Effector memory CD4-positive, alpha-beta T cell (primary cell): ENCODE measurements at regions not wholly inside any gene's neighbourhood (a gene's known extent, or its start where the extent isn't known, plus 50 kb on each side); places are given as distances from the start of the nearest gene placed in this dataset.
"Not testable (repeated sequence)": the region's sequence is repeated elsewhere in the genome, so short reads cannot be mapped to it uniquely, and the experiment has no call there.

Experiments
- DNase-seq, 3 donors: peaks; one replicate each; pipeline ENCODE4 v3.0.0-alpha.2; 2020
- H3K27ac ChIP-seq: 2 replicates; pipeline ENCODE4 v1.7.0; 2013; ENCODE audit warnings: mild to moderate bottlenecking, low read length, moderate library complexity; ENCODE audit not compliant: insufficient read depth, poor library complexity, severe bottlenecking
- H3K27me3 ChIP-seq: replicated peaks from 2 replicates; pipeline ENCODE4 v1.7.0; 2013; ENCODE audit warnings: mild to moderate bottlenecking, low read length; ENCODE audit not compliant: insufficient read depth, control insufficient read depth, poor library complexity, severe bottlenecking
- H3K36me3 ChIP-seq: 2 replicates; pipeline ENCODE4 v1.7.0; 2013; ENCODE audit warnings: mild to moderate bottlenecking, low read length, moderate library complexity; ENCODE audit not compliant: control insufficient read depth, insufficient read depth
- H3K4me1 ChIP-seq: 2 replicates; pipeline ENCODE4 v1.7.0; 2013; ENCODE audit warnings: low read length, mild to moderate bottlenecking; ENCODE audit not compliant: control insufficient read depth, insufficient read depth, poor library complexity, severe bottlenecking
- H3K4me3 ChIP-seq: 2 replicates; pipeline ENCODE4 v1.7.0; 2013; ENCODE audit warnings: low read length, low read depth, mild to moderate bottlenecking; ENCODE audit not compliant: insufficient read depth, poor library complexity, severe bottlenecking
- H3K9me3 ChIP-seq: 2 replicates; pipeline ENCODE4 v1.7.0; 2013; ENCODE audit warnings: mild to moderate bottlenecking, low read length, moderate library complexity; ENCODE audit not compliant: control insufficient read depth

DNA sequence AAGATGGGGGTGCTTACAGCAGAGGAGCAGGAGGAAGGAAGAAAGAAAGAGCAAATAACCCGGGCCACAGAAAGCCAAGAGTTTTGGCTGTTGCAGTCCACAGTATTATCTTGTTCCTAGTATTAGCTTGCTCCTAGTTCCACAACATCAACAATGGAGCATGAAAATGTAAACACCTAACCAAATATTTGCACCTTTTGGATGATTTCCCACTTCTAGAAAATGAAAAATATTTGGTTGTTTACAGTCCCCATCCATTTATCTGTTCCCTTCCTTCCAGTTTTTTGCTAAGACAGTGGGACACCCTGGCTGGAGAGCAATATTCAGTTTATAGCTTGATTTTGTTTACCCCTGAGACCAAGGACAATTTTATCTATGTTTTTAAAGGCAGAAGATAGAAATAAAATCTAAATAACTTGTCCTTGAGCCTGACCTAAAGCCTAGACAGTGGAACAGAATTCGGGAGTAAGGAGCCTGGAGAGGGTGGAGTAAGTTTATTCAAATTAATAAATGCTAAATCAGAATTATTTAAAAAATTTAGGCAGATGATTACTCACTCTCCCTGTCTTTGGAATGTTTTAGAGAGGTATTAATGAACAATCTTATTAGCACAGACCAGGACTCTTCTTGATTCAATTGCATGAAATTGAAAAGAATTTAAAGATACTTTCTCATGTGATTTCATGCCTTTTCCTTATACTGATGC, 51.6 kb downstream of the RESF1 start:
- no peak for DNase-seq
- Histone ChIP-seq H3K9me3 (no peaks in the 10 kb centered on the region), H3K4me1 (no peaks in the 10 kb centered on the region), H3K27me3 (no peaks in the 10 kb centered on the region), H3K36me3 (peaks cover 2% of the 10 kb centered on the region), H3K4me3 (no peak overlapping the region), H3K27ac (no peak overlapping the region)

GRCh38 chr12:32012249-32012785, 53.1 kb downstream of the RESF1 start:
- Histone ChIP-seq H3K27ac (no peak overlapping the region), H3K36me3 (peaks cover 1% of the 10 kb centered on the region), H3K9me3 (no peaks in the 10 kb centered on the region), H3K4me3 (no peak overlapping the region), H3K27me3 (no peaks in the 10 kb centered on the region), H3K4me1 (no peaks in the 10 kb centered on the region)
- no peak for DNase-seq

GRCh38 chr12:32015036-32015435, 55.8 kb downstream of the RESF1 start:
- H3K4me3 ChIP-seq, result no peak overlapping the region
- no peaks in the 10 kb centered on the region for H3K36me3 ChIP-seq
- H3K4me1 ChIP-seq, result no peaks in the 10 kb centered on the region
- DNase-seq, result no peak
- no peak overlapping the region for H3K27ac ChIP-seq
- no peaks in the 10 kb centered on the region for H3K9me3 ChIP-seq
- H3K27me3 ChIP-seq, result no peaks in the 10 kb centered on the region

GRCh38 chr12:32016680-32017482, 57.7 kb downstream of the RESF1 start:
- Histone ChIP-seq H3K36me3 (no peaks in the 10 kb centered on the region), H3K27me3 (no peaks in the 10 kb centered on the region)

GRCh38 chr12:32021346-32021773, 62.1 kb downstream of the RESF1 start:
- Histone ChIP-seq H3K4me1 (peaks cover 3% of the 10 kb centered on the region), H3K27ac (no peak overlapping the region)

More at GRCh38 chr12:32016680-32017482, 57.7 kb downstream of the RESF1 start:
- H3K9me3 ChIP-seq, result no peaks in the 10 kb centered on the region
- H3K4me3 ChIP-seq, result no peak overlapping the region
- no peaks in the 10 kb centered on the region for H3K4me1 ChIP-seq
- H3K27ac ChIP-seq, result no peak overlapping the region
- DNase-seq, result no peak

DNA sequence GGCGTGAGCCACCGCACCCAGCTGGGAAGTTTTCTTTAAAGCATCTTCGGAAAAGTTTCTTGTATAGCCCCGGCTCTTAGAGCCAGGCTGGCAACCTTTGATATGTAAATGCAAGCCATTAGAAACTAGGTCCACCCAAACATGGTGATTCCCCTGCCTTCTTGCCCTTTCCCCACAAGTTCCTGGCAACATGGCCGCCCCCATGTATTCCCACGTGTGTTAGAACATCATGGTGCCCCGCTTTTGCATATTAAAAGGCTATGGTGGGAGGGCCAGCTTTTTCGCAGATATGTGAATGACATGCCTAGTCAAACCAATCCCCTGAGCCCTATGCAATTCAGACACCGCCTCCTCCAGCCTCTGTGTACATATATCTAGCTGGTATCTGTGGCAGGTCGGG, 63.2 kb downstream of the RESF1 start:
- not testable (repeated sequence) for H3K4me1 ChIP-seq, H3K36me3 ChIP-seq, DNase-seq

More at GRCh38 chr12:32021346-32021773, 62.1 kb downstream of the RESF1 start:
- no peak overlapping the region for H3K4me3 ChIP-seq
- H3K9me3 ChIP-seq, result no peaks in the 10 kb centered on the region
- no peak for DNase-seq
- no peaks in the 10 kb centered on the region for H3K36me3 ChIP-seq
- H3K27me3 ChIP-seq, result no peaks in the 10 kb centered on the region

GRCh38 chr12:32023861-32024260, 64.6 kb downstream of the RESF1 start:
- H3K27me3 ChIP-seq, H3K27ac ChIP-seq, H3K4me1 ChIP-seq, H3K36me3 ChIP-seq, DNase-seq, H3K9me3 ChIP-seq, H3K4me3 ChIP-seq: not testable (repeated sequence)

More for the DNA sequence above, 63.2 kb downstream of the RESF1 start:
- not testable (repeated sequence) for H3K27ac ChIP-seq, H3K27me3 ChIP-seq, H3K4me3 ChIP-seq, H3K9me3 ChIP-seq

DNA sequence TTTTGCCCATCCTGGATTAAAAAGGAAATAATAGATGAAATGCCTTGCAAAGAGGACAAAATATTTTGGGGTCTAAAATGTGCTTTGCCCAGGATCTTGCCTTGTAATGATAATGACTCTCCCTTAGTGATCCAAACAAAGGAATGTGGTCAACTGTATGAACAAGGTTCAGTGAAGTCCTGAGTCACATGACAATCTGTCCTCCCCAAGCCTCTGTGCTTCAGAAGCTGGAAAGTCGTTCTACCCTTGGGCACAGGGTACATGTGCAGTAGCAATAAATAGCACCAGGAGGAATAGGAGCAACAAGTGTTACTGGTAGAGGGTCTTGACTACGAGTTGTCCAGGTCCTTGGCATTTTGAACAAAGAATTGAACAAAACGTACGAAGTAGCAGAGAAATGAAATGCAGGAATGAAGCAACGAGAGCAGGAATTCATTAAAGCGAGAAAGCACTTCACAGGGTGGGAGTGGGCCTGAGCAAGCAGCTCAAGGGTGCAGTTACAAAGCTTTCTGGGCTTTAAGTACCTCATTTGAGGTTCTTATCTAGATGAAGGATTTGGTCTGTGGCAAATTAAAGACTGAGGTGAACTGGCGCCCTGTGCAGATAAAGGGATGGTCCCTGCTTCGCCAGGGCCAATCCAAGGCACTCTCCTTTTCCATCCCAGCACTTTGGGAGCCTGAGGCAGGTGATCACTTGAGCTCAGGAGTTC, 65.8 kb downstream of the RESF1 start:
- Histone ChIP-seq H3K4me3 (no peak overlapping the region), H3K27me3 (no peaks in the 10 kb centered on the region), H3K36me3 (no peaks in the 10 kb centered on the region), H3K27ac (no peak overlapping the region), H3K4me1 (peaks cover 3% of the 10 kb centered on the region), H3K9me3 (no peaks in the 10 kb centered on the region)
- DNase-seq, result no peak

- Histone ChIP-seq H3K4me1 (peaks cover 3% of the 10 kb centered on the region), H3K9me3 (no peaks in the 10 kb centered on the region), H3K36me3 (no peaks in the 10 kb centered on the region), H3K27me3 (no peaks in the 10 kb centered on the region), H3K27ac (no peak overlapping the region), H3K4me3 (no peak overlapping the region)
- peak in 2 of 3 donors; percentile 5 to 12 for DNase-seq
These were observed 66.7 kb downstream of the RESF1 start for GRCh38 chr12:32025906-32026305.
